SIG-M5 treated with dmso at 0.1 percent for 504 hours (cell line): ENCODE measurements at regions not wholly inside any gene's neighbourhood (a gene's known extent, or its start where the extent isn't known, plus 50 kb on each side); places are given as distances from the start of the nearest gene placed in this dataset.
"Not testable (repeated sequence)": the region's sequence is repeated elsewhere in the genome, so short reads cannot be mapped to it uniquely, and the experiment has no call there.

Experiments used
- DNase-seq: peaks from one replicate; lab custom pipeline; 2025; ENCODE audit not compliant: unreplicated experiment; lab: John Stamatoyannopoulos, UW

DNA sequence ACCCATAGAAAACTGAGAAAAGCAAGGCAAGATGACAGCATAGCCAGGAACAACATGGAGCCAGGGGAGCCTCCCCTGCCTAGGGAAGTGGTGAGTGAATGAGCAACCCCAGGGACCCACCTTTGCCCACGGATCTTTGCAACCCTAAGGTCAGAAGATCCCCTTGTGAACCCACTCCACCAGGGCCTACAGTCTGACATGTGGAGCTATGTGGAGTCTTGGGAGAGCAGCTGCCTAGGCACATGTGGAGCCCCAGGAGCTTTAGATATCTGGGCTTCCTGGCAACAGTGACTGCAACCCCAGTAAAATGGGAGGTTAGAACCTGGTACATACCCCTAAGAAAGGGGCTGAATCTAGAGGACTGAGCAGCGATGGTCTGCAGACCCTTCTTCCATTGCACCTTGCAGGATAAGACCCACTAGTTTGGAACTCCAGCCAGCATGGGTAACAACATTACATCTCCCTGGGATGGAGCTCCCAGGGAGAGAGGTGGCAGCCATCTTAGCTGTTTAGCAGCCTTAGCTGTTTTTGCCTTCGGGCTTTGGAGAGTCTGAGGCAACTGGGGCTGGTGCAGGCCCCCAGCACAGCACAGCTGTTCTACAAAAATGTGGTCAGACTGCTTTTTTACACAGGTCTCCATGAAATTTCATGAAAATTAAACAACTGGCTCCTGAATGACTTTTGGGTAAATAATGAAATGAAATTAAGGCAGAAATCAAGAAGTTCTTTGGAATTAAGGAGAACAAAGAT, 104.7 kb upstream of the TRIM2 start:
- DNase-seq: no peak

GRCh38 chr4:153106736-153107135, 97.5 kb upstream of the TRIM2 start:
- DNase-seq: not testable (repeated sequence)

DNA sequence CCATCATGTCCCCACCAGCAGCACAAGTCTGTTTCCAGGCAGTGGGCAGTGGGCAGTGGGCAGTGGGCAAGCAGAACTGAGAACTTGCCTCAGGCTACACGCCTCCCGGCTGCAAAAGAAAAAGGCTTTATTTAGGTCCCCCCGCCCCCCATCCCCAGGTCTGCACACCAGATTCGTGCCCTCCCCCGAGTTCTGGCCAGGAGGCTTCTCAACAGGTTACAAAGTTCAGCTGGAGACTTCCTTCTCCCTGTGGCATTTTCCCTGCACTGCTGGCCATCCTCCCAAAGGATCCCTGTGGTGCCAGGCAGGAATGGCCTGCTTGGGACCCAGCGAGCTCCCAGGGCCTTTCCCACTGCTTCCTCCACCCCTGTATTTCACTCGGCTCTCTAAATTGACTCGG, 97.0 kb upstream of the TRIM2 start:
- DNase-seq: no peak

GRCh38 chr4:153109296-153109849, 94.9 kb upstream of the TRIM2 start:
- no peak for DNase-seq

DNA sequence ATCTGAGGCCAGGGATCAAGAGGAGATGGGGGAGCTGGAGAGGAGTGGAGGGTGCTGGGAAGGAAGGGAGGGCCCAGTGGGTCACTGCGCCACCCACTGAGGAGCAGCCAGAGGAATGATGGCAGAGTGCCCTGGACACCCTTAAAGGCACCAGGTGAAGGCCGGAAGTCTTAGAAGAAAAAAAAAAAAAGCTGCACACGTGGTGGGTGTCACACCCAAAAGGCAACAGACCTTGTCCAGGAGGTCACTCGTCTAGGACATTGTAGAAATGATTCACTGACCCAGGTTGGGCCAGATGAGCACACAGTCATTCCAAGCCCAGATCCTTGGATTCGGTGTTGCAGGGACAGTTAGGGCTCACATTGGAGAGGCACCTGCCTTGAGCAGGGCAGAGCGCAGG, 93.5 kb upstream of the TRIM2 start:
- DNase-seq: no peak

- DNase-seq: no peak
Observed at GRCh38 chr4:153111426-153112040, 92.7 kb upstream of the TRIM2 start.

DNA sequence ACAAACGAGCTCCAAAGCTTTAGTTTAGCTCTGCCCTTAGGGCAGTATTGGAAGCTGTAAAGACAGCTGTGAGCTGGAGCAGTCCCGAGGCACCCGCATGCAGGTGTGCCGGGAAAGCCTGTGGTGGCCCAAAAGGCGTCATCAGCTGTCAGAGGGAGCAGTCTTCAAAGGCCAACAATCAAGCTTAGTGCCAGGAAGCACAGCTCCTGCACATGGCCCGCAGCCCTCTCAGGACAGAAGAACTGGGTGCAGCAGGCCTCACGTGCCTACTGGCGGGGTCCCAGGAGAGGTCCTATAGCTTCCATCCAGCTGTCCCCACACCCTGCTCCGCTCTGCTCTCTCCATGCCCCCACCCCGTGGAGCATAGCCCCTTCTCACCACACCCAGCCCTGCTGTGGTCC, 92.2 kb upstream of the TRIM2 start:
- no peak for DNase-seq

GRCh38 chr4:153113061-153113837, 91.0 kb upstream of the TRIM2 start:
- no peak for DNase-seq

DNA sequence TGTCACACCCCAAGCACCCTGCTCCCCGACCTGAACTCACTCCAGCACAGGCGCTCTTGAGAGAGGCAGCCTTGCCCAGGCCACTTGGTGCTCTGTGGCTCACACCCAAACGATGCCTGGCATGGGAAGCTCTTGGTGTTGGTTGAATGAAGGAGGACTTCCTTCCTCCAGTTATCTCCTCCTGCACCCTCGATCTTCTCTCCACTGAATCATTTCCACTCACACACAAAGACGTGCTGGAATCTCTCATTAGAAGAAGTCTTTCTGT, 90.5 kb upstream of the TRIM2 start:
- DNase-seq: no peak

DNA sequence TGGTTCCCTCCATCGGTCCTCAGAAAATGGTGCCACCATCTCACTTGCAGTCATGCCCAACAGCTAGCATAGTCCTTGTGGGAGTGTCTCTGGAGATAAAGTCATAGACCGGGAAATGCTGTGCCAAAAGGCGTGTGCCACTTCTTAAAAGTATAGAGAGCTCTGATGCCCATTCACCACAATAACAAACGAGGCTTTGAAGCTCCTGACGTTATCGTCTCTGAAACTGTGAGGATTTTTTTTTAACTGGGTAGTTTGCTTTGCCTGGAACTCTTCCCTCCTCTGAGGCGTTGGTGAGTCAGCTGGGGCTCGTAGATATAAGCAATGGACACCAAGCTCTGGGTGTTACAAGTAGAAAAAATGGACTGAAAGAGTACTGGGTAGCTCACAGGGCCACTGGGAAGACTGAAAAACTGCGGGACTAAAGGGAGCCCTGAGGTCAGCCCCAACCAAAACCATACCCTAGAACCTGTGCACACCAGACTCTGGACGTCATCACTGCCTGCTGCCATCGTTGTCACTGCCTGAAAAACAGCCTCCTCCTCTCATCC, 89.4 kb upstream of the TRIM2 start:
- no peak for DNase-seq

GRCh38 chr4:153115322-153116290, 88.6 kb upstream of the TRIM2 start:
- peak; percentile 64 for DNase-seq

DNA sequence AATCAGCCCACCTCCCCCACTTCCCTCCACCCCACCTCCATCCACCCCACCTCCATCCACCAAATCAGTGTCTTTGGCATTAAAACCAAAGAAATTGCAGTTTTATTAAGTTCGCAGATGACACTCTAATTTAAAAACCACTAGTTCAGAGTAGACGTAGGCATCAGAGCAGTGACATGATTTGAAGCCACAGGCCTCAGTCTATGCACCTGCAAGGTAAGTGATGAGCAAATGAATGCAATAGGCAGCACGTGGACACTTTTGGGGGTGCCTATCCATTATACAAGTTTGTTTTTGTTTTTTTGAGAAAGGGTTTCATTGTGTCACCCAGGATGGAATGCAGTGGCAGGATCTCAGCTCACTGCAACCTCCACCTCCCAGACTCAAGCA, 88.0 kb upstream of the TRIM2 start:
- no peak for DNase-seq

GRCh38 chr4:153116801-153117200, 87.4 kb upstream of the TRIM2 start:
- DNase-seq: no peak

DNA sequence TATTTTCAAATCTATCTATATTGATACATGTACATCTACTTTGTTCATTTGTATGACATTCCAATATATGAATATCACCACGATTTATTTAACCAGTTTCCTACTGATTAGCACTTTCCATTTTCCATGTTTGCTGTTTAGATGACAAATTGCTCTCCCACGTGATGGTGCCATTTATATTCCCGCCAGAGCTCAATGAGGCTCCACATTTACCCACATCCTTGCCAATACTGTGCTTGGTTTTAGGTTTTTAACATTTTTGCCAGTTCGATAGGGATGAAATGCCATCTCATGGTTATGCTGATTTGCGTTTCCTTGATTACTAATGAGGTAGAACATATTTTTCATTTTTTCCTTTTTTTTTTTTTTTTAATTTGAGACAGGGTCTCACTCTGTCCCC, 86.7 kb upstream of the TRIM2 start:
- no peak for DNase-seq

DNA sequence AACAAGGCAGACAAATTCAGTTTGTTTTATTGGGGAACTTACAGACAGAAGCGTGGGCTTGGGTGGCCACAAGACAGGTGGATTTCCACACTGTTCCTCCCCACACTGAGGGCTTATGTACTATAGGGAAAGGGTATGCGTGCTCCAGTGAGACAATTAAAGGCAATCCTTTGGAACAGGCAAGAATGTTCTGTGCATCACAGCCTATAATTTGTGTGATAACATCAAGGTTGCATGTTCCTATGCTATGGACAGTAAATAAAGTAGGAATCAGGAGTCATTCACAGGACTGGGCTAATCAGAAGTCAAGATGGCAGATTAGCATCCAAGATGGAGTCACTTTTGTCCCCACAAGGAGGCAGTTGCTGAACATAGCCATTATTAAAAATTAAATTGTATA, 84.6 kb upstream of the TRIM2 start:
- DNase-seq: no peak

GRCh38 chr4:153120235-153120634, 84.0 kb upstream of the TRIM2 start:
- no peak for DNase-seq

- DNase-seq: no peak
Observed at GRCh38 chr4:153122855-153123254, 81.4 kb upstream of the TRIM2 start.

DNA sequence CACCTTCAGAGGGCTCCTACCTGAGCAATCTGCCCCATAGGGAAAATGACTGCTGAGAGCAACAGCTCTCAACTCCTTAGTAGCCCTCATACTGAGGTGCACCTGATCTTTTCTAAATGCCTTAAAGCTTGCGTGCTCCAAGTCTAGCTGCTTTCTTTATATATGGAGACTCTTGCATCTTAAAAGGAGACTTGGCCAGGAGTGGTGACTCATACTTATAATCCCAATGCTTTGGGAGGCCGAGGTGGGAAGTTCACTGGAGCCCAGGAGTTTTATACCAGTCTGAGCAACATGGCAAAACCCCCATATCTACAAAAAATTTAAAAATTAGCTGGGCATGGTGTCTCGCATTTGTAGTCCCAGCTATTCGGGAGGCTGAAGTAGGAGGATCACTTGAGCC, 78.1 kb upstream of the TRIM2 start:
- no peak for DNase-seq

- peak; percentile 75 for DNase-seq
Observed at GRCh38 chr4:153127760-153128494, 76.3 kb upstream of the TRIM2 start.

GRCh38 chr4:153131596-153131995, 72.6 kb upstream of the TRIM2 start:
- DNase-seq: no peak
